Right forelimb (tissue), 1 donor: ENCODE measurements at regions not wholly inside any gene's neighbourhood (a gene's known extent, or its start where the extent isn't known, plus 50 kb on each side); places are given as distances from the start of the nearest gene placed in this dataset.

ENCODE experiments used
- DNase-seq: peaks from one replicate; pipeline ENCODE4 v3.0.0-alpha.2; 2018

DNA sequence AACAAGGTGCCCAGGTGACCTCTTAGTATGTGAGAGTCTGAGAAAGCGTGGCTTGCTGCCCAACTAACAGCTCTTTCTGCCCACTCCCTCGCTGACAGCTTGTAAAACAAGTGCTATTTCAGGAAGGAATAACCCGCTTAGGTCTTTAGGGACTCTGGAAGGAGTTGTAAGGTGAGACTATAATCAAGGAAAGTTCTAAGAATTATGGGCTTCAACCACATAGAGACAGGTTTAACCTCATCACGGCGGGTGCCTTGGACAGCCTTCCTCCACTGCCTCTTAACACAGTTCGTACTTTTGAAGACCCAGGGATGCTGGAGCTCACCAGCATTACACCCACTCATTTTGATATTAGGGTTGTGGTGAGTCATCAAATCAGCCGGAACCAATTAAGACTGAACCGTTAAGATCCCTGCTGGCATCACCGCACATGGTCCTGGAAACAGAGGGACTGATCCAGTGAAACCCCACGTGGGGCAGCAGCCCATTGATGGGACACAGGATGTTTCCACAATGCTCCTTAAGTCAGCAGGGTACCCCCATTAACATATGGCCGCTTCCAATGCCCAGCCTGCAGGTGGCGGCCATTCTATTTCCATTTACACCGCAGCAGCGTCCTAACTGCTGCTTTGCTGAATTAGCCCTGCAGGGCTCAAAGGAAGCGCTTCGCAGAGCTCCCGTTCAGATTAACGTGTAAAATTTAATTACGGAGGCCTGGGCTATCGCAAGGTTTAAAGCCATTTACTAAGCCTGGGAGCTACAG lies 176.6 kb upstream of the SDK2 start:
- DNase-seq: no peak

DNA sequence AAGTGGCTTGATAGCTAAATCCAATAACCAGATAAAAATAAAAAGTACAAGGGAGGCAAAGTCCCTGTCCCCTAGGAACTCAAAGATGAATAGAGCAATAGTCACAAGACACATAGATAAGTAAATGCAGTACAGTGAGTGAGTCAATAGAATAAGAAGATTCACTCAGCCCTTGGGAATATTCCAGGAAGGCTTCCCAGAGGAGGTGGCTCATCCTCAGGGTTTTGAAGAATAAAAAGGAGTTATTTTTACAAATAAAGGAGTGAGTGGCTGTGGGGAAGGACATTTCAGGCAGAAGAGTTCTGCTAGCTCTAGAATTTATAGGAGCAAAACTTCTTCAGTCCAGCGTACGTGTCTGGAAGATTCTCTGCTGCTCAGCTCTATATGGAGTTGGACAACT lies 177.4 kb upstream of the SDK2 start:
- DNase-seq: no peak

DNA sequence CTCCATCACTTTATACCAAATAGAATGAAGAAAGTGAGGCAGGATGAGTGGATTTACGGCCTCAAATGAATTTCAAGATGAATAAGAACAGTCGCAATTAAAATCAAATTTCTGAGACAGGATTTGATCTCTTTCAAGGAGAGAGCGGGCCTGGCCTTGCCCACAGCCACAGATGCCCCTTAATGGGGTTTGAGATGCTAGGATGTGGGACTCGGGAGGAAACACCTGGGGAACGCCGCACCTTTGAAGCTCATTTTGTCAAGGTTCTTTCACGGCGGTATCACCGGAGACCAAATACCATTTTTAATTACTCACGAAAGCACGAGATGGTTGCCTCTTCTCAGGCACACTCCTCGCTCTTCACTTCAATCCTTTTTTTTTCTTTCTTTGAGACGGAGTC lies 178.1 kb upstream of the SDK2 start:
- DNase-seq: no peak

DNA sequence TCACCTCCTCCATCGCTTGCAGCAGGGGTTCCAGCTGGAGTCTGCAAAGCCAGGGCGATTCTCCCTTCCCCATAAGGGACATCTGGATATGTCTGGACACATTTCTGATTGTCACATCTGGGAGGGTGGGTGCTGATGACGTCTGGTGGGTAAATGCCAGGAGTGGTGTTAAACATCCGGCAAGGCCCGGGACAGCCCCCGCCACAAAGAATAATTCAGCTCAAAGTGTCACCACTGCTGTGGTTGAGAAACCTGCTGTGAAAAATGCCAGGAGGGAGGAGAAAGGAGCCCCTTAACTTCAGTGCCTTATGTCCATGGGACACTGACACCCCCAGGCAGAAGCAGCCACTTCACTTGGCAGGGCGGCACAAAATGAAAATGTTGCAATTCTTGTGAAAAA lies 179.4 kb upstream of the SDK2 start:
- no peak for DNase-seq

DNA sequence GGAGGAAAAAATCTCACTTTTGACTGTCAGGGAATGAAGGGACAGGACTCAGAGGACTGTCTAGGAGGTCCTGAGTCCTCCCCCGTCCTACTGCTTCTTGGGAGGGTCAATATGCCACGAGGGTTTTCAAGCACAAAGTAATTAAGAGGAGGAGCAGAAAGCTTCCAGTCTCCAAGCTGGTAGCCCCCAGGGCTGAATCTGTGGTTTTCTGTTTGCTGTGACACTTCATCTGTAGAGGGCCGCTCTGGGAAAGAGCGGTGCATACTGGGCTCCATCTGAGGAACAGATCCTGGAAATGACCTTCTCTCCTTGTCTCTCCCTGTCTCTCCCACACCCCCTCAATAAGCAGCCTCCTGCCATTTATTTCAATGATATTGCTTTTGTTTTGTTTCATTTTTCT lies 180.1 kb upstream of the SDK2 start:
- DNase-seq: no peak

DNA sequence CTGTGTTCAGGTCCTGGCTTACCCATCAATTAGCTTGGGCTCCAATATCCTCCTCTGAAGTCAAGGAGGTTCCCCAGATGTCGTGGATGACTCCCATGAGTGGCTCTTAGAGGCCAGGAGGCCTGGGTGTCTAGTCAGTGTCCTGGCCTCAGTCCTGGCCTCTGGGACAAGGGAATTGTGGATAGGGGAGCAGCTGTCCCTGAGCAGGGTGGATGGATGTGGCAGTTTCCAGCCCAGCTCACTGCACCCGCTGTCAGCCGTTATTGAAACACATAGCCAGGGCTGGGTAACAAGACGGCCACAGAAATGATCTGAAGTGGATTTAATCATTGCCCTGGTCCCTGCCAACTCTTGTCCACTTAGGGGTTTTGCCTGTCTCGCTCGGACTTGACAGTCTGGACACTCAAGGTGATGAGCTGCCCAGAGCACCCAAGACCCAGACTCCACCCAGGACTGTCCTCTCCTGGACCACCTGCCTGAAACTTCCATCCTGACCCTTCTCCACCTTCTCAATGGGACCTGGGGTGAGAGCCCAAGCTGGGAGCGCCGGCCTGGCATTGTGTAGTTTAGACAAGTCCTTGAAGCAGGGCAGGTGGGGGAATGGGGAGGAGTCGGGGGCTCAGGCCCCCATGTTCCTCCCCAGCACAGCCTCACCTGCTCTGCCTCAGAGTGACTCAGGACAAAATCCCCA lies 182.1 kb upstream of the SDK2 start:
- DNase-seq: no peak

DNA sequence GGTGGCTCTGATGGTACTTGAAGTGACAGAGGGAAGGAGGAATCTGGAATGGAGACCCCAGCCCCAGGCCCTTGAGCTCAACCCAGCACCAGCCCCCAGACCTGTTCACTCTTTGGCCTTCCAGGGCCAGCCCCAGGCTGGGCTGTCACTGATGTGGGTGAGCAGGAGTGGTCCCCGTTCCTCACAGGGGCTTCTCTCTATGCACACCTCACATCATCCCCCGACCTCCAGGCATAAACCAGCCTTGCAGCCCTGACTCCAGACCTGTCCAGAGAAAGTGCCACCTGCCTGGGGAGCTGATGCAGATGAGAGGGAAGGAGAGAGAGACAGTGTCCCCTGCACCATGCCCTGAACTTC lies 182.6 kb upstream of the SDK2 start:
- DNase-seq: no peak

DNA sequence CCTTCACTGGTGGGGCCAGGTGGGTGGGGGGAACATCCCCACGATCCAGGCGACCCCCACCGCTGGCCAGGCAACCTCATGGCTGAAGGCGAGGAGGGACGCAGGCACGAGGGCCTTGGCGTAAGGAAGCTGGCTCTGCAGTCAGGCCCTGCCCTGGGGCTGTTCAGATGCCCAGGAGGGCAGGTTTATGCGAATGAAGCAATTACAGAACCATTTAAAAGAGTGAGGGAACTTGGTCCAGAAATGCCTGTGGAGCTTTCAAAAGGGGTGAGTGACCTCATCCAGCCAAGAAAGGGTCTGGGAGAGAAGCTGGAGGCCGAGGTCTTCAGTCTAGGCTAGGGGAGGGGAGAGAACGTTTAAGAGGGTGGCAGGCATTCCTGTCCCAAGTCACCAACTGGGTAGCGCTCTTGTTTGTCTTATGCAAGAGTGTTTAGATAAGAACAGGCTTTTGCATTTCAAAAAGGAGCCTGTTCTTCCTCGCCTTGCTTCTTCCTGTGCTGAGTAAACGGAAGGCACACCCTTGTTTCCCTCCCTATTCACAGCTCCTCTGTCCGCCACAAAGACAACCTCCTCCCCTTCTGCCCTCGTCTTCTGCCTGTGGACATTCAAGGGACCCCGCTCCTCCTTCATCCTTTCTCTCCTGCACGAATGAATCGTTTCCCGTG lies 183.5 kb upstream of the SDK2 start:
- DNase-seq: no peak

DNA sequence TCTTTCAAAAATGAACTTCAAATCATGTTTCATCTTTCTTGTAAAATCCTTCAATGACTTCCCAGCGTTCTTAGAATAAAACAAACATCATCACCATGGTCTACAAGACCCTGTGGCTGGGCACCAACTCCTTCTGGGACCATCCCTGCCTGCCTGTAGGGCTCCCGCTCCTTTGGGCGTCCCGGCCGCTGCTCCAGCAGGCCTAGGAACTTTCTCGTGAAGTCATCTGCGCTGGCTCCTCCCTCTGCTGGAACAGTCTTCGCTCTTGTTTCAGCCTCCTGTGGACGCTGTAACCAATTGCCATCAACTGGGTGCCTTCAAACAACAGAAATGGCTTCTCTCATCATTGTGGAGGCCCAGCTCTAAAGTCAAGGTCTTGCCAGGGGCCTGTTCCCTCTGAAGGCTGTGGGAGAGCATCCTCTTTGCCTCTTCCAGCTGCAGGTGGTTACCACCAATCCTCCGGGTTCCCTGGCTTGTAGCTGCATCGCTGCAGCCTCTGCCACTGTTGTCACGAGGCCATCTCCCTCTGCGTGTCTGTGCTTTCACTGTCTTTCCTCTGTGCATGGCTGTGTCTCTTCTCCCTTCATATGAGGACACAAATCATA lies 185.5 kb upstream of the SDK2 start:
- no peak for DNase-seq

DNA sequence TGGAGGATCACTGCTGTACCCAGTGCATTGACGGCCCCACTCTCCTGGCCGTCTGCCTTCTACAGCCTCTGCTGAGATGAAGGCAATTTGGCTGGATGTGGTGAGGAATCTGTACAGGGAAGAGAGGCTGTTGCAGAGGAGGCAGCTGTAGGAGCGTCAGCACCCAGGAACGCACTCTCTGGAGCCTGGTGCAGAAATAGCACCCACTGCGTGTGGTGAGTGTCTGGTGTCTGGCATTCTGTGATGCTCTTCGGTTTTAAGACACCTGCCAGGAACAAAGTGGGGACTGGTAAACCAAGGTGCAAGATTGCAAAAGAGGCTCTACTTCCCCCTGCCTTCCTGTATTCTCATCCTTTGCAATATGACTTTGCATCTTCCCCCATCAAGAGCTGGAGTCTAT lies 187.5 kb upstream of the SDK2 start:
- no peak for DNase-seq

DNA sequence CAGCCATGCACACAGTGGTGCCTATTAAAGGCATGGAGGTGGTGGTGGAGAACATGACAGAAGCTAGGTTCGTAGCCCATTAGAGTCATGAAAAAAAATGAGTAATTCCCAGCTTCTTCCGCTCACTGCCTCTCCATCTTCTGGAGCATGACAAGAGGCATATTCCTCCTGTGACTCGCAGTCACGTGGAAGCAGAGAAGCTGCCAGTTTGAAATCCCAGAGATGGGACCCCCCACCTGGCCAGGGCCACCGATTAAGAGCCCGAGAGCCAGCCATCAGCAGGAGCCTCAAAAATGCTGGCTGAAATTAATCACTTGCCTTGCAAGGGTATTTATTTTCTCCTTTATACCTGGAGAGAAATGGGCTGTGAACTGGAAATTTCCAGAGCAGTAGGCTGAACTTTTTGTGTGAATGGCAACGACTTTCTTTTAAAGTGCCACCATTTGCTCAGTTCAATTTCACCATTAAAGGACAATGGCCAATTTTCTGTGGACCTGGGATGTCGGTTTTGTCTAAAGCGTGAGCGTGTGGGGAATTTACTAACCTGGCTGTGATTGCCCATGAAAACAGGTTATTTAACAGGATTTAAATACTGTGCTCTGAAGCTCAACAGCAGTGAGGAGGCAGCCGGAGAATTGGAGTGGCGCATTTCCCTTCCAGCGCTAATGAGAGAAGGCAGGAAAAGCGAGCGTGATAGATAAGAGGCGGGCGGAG lies 189.7 kb upstream of the SDK2 start:
- no peak for DNase-seq

DNA sequence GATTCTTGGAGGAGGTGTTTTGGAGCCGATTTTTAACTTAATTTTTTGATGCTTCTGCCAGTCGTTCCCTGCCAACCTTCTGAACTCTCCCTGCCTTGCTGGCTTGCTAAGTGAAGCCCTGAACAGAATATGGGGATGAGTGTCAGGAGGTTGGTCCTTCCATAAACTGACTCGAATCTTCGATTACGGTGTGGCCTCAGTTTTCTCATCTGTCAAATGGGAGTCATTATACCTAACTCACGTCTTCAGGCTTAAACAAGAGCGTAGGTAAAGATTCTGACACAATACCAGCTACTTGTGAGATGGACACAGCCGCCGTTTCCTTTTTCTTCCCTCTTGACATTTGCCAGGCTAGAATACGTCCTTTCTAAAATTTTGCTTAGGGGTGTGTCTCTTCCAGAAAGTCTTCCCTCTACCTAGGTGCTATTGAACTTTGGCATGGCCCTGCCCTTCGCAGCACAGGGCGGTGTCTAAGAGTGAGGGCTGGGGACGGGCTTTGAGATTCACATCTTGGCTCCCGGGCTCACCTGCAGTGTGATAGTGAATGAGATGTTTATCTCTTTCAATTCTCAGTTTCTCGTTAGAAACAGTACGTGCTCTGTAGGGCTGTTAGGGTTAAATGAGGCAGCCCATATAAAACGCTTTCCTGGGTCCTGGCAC lies 190.6 kb upstream of the SDK2 start:
- DNase-seq: no peak

DNA sequence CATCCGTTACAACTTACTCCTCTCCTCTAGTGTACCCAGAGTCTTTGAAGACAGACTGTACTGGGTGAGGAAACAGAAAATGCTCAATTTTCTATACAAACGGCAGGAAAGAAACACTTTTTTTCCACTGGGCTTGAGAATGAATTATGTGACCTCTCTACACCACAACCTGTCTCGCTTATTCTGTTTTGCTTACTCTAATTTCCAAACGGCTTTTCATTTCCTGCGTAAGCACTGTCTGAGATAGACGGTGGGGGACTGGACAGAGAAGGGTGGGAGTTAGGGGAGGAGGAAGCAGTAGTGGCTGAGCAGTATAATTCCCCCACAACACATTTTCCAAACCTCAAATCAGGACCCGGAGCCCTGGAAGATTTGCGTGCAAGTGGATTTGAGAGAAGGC lies 191.4 kb upstream of the SDK2 start:
- DNase-seq: no peak

DNA sequence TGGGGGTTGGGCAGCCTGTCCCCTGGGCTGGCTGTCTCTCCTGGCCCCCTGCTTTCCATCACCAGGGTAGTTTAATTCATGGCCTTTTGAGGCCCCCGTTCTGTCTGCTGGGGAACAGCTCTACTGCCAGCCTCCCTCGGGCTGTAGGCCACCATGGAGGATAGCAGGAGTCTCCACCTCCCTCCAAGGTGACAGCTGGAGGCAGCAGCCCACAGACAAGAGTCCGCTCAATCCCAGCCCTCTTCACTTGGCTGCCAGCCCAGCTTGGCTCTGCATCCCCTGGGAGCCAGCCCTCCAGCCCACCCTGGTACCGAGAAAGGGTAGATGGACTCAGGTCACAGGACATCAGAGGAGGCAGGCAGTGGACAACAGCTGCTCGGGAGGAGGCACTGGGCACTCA lies 194.6 kb upstream of the SDK2 start:
- DNase-seq: no peak

DNA sequence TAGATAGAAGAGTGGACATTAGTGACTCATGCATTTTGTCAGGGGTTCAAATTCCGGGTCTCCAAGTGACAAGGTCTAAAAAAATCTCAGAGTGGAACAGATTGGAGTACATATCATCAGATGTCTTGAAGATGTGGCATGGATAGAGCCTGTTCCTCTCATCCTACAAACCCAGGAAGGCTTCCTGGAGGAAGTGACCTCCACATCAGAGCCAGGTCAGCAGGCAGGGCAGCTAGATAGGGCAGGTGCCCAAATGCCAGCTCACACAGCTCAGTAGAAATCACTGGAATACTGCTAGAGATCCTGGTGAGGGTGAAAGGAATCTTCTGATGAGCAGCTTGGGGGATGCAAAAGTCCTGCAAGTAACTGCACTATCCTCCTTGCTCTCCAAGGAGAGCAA lies 196.6 kb upstream of the SDK2 start:
- DNase-seq: no peak

DNA sequence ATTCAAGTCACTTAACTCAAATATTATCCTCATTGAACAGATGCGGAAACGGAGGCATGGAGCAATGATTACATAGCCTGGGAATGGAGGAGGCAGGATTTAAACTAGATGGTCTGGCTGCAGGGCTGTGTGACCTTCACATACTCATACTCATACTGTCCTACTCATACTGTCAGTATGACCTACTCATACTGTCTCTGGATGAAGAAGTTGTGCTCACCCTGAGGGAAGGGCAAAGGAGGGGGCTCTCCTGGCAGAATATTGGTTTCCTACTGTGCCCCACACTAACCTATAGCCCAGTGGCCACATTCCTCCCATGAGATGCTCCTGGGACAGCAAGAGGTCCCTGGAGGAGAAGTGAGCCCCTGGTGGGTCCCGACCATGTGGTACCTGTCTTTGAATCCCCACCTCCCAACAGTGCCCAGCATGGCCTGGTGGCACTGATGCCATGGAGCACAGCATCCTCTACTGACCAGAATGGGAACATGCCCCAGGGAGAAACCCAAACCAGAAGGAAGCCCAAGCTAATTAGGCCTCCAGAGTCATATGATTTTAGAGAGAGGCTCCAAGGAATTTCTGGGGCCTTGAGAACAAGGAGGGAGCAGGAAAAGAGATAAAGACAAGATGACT lies 197.3 kb upstream of the SDK2 start:
- no peak for DNase-seq

DNA sequence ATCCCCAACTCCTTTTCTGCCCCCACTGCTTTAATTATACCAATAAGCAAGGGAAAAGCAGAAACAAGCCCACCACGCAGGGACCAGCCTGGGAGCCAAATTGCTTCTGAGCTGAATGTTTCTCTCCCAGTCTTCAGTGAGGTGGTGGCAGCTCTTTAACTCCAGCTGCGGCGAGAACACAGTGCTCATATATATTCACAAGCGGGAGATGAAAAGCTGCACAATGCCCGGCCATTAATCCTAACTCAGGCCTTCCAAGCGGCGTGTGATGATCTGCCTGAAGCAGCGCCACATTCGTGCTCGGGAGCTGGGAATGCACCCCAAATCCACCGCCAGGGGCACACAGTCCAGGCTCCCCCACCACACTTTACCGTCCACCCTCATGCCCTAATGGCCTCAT lies 203.7 kb upstream of the SDK2 start:
- DNase-seq: no peak

DNA sequence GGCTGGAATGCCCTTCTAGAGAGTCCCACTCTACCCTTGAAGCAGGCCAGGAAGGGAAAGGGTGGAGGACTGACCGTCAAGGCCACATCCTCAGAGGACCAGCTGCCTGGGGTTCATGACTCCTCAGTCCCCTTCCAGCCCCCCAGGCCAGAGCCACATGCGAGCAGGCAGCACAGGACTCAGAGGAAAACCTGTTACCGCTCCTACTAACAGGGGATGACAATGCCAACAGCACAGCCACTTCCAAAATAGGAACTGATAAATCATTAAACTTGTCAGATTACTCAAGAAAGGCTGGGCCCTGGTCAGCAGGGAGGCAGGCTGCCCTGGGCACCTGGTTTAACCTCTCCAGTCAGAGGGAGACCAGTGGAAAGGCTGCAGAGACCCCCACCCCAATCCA lies 206.2 kb upstream of the SDK2 start:
- no peak for DNase-seq

DNA sequence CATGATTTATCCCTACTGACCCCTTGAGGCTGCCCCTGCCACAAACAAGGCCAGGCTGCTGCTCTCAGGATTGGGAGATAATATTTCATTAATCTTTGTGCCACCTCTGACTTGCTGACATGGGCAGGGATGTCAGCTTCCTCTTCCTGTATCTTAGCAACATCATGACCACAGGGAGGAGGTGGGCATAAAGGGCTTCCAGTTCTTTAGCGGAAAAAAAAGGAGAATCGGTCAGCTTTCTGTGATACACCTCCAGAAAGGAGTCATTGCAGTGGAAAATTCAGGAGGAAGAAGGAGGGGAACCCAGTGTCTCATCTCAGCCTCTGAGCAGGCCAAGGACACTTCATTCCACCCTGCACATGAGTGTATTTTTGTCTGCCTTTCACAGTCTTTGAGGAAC lies 206.8 kb upstream of the SDK2 start:
- no peak for DNase-seq

DNA sequence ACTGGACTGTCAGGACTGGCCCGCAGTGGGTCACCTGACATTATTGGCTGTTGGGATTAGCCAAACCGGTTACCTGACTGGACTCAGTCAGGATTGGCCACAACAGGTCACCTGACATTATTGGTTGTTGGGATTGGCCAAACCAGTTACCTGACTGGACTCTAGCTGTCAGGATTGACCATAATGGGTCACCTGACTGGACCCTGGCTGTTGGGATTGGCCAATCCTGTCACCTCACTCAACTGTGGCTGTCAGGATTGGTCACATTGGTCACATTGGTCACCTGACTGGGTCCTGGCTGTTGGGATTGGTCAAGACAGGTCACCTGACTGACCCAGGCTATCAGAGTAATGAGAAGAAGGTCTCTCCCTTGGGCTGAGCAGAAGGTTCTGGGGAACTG lies 207.7 kb upstream of the SDK2 start:
- no peak for DNase-seq

DNA sequence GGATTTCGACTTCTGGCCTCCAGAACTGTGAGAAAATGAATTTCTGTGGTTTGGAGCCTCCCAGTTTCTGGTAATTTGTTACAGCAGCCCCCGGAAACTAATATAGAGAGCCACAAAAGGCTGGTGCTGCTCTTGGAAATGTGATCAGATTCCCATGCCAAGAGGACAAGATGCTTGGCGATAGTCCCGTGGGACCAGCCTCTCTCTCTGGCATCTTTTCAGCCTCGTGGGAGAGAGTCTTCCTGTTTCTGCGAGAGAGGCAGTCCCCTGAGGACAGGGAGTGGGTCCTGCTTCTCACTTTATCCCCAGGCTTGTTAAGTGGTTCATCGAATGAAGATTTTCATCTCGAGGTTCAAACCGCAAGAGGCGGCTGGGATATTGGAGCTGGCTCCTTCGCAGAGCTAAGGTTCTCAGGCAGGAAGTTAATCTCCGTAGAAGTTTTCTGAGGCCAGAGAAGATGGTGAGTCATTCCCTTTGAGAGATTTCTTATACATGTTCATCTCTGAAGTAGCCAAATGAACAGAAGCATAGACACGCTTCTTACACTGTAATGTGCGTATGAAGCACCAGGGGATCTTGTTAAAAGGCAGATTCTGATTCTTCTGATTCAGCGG lies 211.6 kb upstream of the SDK2 start:
- DNase-seq: no peak

DNA sequence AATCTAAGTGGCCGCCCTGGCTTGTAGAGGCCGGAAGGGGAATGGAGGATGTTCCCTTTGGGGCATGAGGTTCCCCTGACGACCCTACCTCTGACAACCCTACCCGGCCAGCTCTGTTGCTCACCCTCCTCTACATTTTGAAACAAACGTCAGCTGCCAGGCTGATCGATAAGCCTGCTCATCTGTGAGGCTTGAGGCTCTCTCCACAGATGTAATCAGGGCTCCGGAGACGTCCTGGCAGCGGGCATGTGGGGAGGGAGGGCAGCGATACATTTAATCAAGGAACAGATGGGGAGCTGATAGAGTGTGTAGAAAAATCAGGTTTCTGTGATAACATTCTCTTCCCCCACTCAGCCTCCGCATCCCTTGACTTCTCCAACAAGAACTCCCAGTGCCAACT lies 212.3 kb upstream of the SDK2 start:
- no peak for DNase-seq
